HCT116 (cell line): ENCODE measurements at regions not wholly inside any gene's neighbourhood (a gene's known extent, or its start where the extent isn't known, plus 50 kb on each side); places are given as distances from the start of the nearest gene placed in this dataset.

Experiments used
- ATAC-seq: fragments of 200-7000 bp; cut with Tn5 transposase; 2 replicates; pipeline ENCODE4 v1.9.1; 2020; ENCODE audit warnings: mild to moderate bottlenecking, moderate library complexity
- BruUV-seq: library from RNA; stranded (reverse); fragments of 400-500 nt; replicated peaks from 2 replicates; lab custom pipeline; 2021; lab: Mats Ljungman, UMichigan
- CTCF ChIA-PET: fragments of 300-600 bp; sonication (Branson Sonifier 250); formaldehyde crosslinking; loops from one replicate; lab custom pipeline; 2021; ENCODE audit warnings: antibody characterized with exemption; lab: Charles Lee
- POLR2A ChIA-PET: fragments of 300-600, 350-600 bp; sonication (Branson Sonifier 250); formaldehyde crosslinking; loops from one replicate; lab custom pipeline; 2021; ENCODE audit warnings: antibody characterized with exemption; lab: Charles Lee
- RAD21 ChIA-PET, 2 experiments: fragments of 300-600 bp; sonication (Branson Sonifier 250); formaldehyde crosslinking; loops; one replicate each; lab custom pipeline; 2023; ENCODE audit warnings: low total read pairs in 2 of 2; ENCODE audit not compliant: uncharacterized antibody in 2 of 2, unreplicated experiment in 2 of 2, low non-redundant PET in 1 of 2; lab: Charles Lee
- DNase-seq: peaks from one replicate; pipeline ENCODE4 v3.0.0-alpha.2; 2010; ENCODE audit warnings: low read depth, low spot score
- H2AFZ ChIP-seq: fragments of 200-600 bp; shearing (Covaris generic), sonication (generic); 2 replicates; pipeline ENCODE4 v1.6.1; 2017; ENCODE audit warnings: low read depth, mixed run types, mixed read lengths, antibody characterized with exemption, low read length; ENCODE audit not compliant: poor library complexity, severe bottlenecking
- H3K27ac ChIP-seq: 2 replicates; pipeline ENCODE4 v1.5.1; 2012; ENCODE audit warnings: low read depth, low read length
- H3K27me3 ChIP-seq: fragments of 200-600 bp; sonication (generic); 2 replicates; pipeline ENCODE4 v1.6.1; 2016; ENCODE audit warnings: mixed run types, low read length, mixed read lengths; ENCODE audit not compliant: insufficient read depth
- H3K36me3 ChIP-seq, 2 experiments: fragments of 200-500 bp in 1 of 2; fragments of 200-600 bp in 1 of 2; sonication (Bioruptor generic) in 1 of 2; sonication (generic) in 1 of 2; 2 replicates each; pipeline versions ENCODE4 v1.5.1 to v1.6.1; 2014 to 2016; ENCODE audit warnings: low read length in 2 of 2, inconsistent platforms in 1 of 2, mixed read lengths in 1 of 2, mixed run types in 1 of 2; ENCODE audit not compliant: insufficient read depth in 2 of 2, control insufficient read depth in 1 of 2
- H3K4me1 ChIP-seq, 2 experiments: fragments of 200-600 bp in 1 of 2; sonication (generic) in 1 of 2; 2 replicates each; pipeline versions ENCODE4 v1.5.1 to v1.6.1; 2012 to 2017; ENCODE audit warnings: low read length in 2 of 2, inconsistent platforms in 1 of 2, mild to moderate bottlenecking in 1 of 2, mixed read lengths in 1 of 2, mixed run types in 1 of 2, moderate library complexity in 1 of 2; ENCODE audit not compliant: insufficient read depth in 2 of 2, control insufficient read depth in 1 of 2
- H3K4me2 ChIP-seq: fragments of 200-600 bp; sonication (generic); 2 replicates; pipeline ENCODE4 v1.6.1; 2017; ENCODE audit warnings: mixed run types, low read length, mixed read lengths
- H3K4me3 ChIP-seq, 2 experiments: fragments of 200-600 bp in 1 of 2; sonication (generic) in 1 of 2; replicated peaks in 1 of 2; 2 replicates each; pipeline ENCODE4 v1.5.1; 2011 to 2016; ENCODE audit warnings: low read length in 2 of 2, control low read depth in 1 of 2, low read depth in 1 of 2, mild to moderate bottlenecking in 1 of 2, mixed read lengths in 1 of 2, mixed run types in 1 of 2
- H3K79me2 ChIP-seq: fragments of 200-600 bp; sonication (generic); 2 replicates; pipeline ENCODE4 v1.6.1; 2017; ENCODE audit warnings: mild to moderate bottlenecking, mixed run types, low read length, moderate library complexity, mixed read lengths; ENCODE audit not compliant: insufficient read depth
- H3K9ac ChIP-seq: fragments of 200-600 bp; sonication (generic); 2 replicates; pipeline ENCODE4 v1.6.1; 2016; ENCODE audit warnings: low read length, mixed read lengths
- H3K9me2 ChIP-seq: fragments of 200-600 bp; sonication (generic), shearing (Covaris generic); 2 replicates; pipeline ENCODE4 v1.6.1; 2017; ENCODE audit warnings: mixed run types, mild to moderate bottlenecking, moderate library complexity; ENCODE audit not compliant: insufficient read depth
- H3K9me3 ChIP-seq, 2 experiments: fragments of 200-500 bp in 1 of 2; fragments of 200-600 bp in 1 of 2; sonication (Bioruptor generic) in 1 of 2; sonication (generic) in 1 of 2; 2 replicates each; pipeline ENCODE4 v1.6.1; 2014 to 2017; ENCODE audit warnings: low read length in 2 of 2, mixed read lengths in 2 of 2, inconsistent platforms in 1 of 2, low read depth in 1 of 2, mild to moderate bottlenecking in 1 of 2, mixed run types in 1 of 2, moderate library complexity in 1 of 2; ENCODE audit not compliant: control insufficient read depth in 1 of 2, insufficient read depth in 1 of 2
- H4K20me1 ChIP-seq: fragments of 200-600 bp; sonication (generic), shearing (Covaris generic); 2 replicates; pipeline ENCODE4 v1.6.1; 2017; ENCODE audit warnings: mixed run types, mild to moderate bottlenecking, moderate library complexity; ENCODE audit not compliant: insufficient read depth
- CEBPB ChIP-seq: IDR thresholded peaks from 2 replicates; pipeline ENCODE4 v1.6.1; 2012; ENCODE audit warnings: low read depth
- ELF1 ChIP-seq: IDR thresholded peaks from 2 replicates; pipeline ENCODE4 v1.6.1; 2012; ENCODE audit warnings: low read depth, borderline replicate concordance
- EZH2 ChIP-seq: fragments of 200-600 bp; sonication (generic); IDR thresholded peaks from 2 replicates; pipeline ENCODE4 v1.6.1; 2017; ENCODE audit warnings: antibody characterized with exemption, mixed run types
- FOSL1 ChIP-seq: IDR thresholded peaks from 2 replicates; pipeline ENCODE4 v1.6.1; 2012; ENCODE audit warnings: low read depth
- JUND ChIP-seq: IDR thresholded peaks from 2 replicates; pipeline ENCODE4 v1.6.1; 2012
- intact Hi-C: fragments of 100-400 bp; cut with micrococcal nuclease; formaldehyde crosslinking; loops from 2 replicates; pipeline ENCODE4 v1.10.0; 2022
- TF ChIP-seq, protein P1 (sequence below): IDR thresholded peaks from 2 replicates; pipeline ENCODE4 v1.6.1; 2012; ENCODE audit warnings: low read depth

DNA sequence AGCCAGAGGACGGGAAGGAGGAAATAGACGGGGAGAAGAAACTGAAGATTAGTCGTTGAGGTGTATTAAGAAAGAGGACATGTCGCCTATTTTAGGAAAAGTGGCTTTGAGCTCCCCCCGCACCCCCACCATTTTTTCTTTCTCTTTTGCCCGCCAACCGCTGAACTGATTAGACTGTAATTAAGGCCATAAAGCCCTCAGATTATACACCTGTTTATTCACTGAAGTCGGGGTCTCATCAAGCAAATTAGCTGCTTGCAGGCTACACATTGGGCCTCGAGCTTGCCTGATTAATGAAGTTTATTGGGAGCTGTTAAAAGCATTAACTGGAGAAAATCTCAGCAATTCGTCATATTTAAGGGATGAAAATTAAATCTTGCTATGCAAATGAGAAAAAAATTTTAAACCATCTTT is 119.4 kb upstream of the RRP15 start:
- ATAC-seq = no peak
- BruUV-seq = no TSS peak

More for the DNA sequence above, 119.4 kb upstream of the RRP15 start:
- no peaks in the 10 kb centered on the region; the same call in 1 of the 2 replicates for H4K20me1 ChIP-seq
- ChIA-PET CTCF (no interaction called here), RAD21 (no interaction called here), POLR2A (no interaction called here)
- no peaks in the 10 kb centered on the region for H3K9me2 ChIP-seq
- H3K4me1 ChIP-seq = no peaks in the 10 kb centered on the region
- no peak overlapping the region for H3K4me2 ChIP-seq
- no peaks in the 10 kb centered on the region for H3K79me2 ChIP-seq
- intact Hi-C loops = no loop called here
- no peak overlapping the region for H3K27ac ChIP-seq
- TF ChIP-seq JUND (no peak), FOSL1 (no peak), EZH2 (no peak), ELF1 (no peak), CEBPB (no peak)
- TF ChIP-seq, protein P1, sequence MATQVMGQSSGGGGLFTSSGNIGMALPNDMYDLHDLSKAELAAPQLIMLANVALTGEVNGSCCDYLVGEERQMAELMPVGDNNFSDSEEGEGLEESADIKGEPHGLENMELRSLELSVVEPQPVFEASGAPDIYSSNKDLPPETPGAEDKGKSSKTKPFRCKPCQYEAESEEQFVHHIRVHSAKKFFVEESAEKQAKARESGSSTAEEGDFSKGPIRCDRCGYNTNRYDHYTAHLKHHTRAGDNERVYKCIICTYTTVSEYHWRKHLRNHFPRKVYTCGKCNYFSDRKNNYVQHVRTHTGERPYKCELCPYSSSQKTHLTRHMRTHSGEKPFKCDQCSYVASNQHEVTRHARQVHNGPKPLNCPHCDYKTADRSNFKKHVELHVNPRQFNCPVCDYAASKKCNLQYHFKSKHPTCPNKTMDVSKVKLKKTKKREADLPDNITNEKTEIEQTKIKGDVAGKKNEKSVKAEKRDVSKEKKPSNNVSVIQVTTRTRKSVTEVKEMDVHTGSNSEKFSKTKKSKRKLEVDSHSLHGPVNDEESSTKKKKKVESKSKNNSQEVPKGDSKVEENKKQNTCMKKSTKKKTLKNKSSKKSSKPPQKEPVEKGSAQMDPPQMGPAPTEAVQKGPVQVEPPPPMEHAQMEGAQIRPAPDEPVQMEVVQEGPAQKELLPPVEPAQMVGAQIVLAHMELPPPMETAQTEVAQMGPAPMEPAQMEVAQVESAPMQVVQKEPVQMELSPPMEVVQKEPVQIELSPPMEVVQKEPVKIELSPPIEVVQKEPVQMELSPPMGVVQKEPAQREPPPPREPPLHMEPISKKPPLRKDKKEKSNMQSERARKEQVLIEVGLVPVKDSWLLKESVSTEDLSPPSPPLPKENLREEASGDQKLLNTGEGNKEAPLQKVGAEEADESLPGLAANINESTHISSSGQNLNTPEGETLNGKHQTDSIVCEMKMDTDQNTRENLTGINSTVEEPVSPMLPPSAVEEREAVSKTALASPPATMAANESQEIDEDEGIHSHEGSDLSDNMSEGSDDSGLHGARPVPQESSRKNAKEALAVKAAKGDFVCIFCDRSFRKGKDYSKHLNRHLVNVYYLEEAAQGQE = no peak
- no peak for DNase-seq
- H3K9ac ChIP-seq = no peak overlapping the region
- H3K27me3 ChIP-seq = peaks cover 10% of the 10 kb centered on the region
- H3K9me3 ChIP-seq = no peaks in the 10 kb centered on the region
- no peak overlapping the region for H2AFZ ChIP-seq
- H3K4me3 ChIP-seq = no peak overlapping the region
- no peaks in the 10 kb centered on the region for H3K36me3 ChIP-seq
